Suppressor macrophage treated with lipopolysaccharide for 4 hours (primary cell): ENCODE measurements at regions not wholly inside any gene's neighbourhood (a gene's known extent, or its start where the extent isn't known, plus 50 kb on each side); places are given as distances from the start of the nearest gene placed in this dataset.
A peak's percentile ranks its signal among the peaks of the same experiment; 100 is the strongest.
"Not testable (repeated sequence)": the region's sequence is repeated elsewhere in the genome, so short reads cannot be mapped to it uniquely, and the experiment has no call there.

Source experiments
- DNase-seq: peaks from one replicate; pipeline ENCODE4 v3.0.0-alpha.2; 2020

DNA sequence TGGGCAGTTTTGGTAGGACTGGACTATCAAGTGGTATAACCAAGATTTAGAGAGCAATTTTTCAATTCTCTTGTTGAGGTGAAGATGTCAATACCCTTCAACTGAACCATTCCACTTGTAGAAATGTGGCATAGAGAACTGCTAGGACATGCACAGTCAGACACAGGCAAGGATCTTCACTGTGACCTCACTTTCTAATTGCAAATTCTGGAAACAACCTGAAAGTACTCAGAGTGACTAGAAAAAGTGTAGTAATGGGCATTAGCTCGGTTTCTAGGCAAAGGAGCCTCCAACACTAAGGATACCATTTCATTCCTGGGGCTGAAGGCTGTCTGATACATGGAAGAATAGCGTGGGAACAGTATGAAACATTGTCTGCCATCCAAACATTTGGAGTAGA lies 433.0 kb upstream of the RUNX1 start:
- DNase-seq, result peak; percentile 56

GRCh38 chr21:35481005-35481404 lies 431.9 kb upstream of the RUNX1 start:
- DNase-seq, result no peak

- DNase-seq, result no peak
These were observed 430.4 kb upstream of the RUNX1 start for GRCh38 chr21:35479529-35479928.

DNA sequence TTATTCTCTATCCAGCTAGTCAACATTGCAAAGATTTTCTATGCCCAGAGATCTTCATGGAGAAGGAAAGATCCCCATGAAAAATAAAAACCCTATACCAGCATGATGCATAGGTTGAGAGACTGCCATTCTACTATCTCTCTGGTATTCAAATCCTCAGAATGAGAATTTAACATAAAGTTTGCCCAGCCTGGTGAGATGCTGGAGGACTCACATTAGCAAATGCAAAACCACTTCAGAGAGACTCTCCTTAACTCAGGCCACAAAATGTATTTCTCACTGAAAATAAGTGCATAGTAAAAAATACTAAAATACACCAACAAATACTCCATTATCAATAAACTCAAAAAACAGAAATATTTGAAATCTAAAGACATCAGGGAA lies 430.0 kb upstream of the RUNX1 start:
- no peak for DNase-seq

DNA sequence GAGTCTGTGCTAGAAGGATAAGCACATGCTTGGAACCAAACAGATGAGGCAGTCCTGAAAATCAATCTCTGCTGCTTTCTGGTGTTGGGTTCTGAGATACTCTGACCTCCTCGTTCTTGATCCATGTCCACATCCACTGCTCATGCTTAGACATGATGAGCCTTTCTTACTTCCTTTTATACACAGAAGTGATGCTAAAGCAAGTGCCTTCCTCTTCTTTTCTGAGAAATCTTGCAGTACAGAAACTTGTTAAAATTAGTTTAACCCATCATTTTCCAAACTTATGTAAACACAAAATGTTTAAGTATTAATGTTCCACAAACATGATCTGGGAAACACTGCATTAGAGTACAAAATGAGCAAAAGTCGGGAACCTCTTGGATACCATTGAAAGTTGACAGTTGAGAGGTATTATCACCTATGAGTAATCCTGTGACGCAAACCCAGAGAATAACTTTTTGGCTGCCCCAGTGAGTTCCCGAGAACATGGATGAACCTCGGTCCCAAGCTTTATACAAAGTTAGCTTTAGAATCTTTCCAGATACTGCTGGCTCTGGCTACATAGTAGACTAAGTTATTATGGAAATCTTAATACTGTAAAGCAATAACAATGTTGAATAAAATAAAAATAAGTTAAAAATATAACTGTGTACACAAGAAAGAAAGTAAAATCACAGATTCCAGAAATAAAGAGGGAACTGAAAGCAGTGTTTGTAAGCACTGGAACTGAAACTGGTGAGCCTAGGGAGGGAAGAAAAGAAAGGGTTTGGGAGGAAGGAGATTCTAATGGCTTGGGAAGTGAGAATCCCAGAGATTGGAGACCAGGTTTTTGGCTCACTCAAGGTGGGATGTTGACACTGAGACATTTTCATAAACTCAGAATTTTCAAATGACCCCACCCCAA lies 429.3 kb upstream of the RUNX1 start:
- peak; percentile 84 for DNase-seq

GRCh38 chr21:35477622-35478021 lies 428.5 kb upstream of the RUNX1 start:
- no peak for DNase-seq

DNA sequence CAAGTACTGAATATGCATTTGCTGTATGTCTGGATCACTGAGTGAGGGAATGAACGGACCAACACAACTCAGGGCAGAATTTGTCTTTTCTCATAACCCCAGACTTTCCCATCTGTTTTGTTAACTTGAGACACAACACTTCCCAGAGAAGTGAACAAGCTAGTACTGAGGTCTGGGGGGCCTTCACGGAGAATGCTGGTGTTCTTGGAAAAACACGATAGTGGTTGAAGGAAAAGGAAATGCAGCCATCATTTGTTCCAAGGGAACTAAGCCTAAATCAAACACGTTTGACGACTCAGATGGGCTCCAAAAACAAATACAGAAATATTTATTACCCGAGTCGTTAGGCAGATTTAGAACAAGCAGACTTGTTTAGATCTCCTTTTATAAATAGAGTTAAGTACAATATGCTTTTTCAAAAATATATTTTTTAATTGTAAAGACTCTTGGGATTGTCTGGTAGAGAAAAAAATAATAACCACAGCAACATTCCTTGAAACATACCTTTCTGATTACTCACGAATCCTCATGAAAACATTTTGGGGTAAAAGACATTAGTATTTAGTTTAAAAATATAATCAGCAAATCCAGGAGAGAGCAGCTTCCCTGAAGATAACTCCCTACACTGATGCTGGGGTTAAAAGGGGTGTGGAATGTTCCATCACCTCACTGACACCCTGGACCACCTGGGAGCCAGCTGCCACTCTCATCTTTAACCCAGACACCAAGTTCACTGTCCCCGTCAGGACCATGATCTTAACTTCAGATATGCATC lies 427.7 kb upstream of the RUNX1 start:
- no peak for DNase-seq

- DNase-seq, result peak; percentile 91
These were observed 426.7 kb upstream of the RUNX1 start for GRCh38 chr21:35475762-35476161.

- DNase-seq, result peak; percentile 92
These were observed 425.9 kb upstream of the RUNX1 start for GRCh38 chr21:35475009-35475408.

DNA sequence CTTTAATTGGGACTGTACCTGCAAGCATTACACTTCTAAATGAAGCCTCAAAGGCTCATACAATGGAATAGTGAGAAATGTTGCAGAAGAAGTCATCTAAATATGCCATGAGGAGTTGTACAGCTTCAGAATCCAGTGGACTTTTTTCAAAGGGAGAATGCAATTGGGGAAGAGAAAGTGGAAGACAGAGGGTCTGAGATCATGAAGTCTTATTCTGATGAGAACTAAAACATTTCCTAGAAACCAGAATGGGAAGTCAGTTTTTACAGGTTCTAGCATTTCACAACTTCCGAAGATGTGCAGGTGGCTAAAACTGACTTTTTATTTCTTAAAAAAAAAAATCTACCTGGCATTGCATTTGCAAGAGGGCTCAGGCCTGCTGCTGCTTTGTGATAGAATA lies 424.4 kb upstream of the RUNX1 start:
- peak; percentile 86 for DNase-seq

GRCh38 chr21:35470522-35470921 lies 421.4 kb upstream of the RUNX1 start:
- DNase-seq, result peak; percentile 49

- DNase-seq, result no peak
These were observed 420.4 kb upstream of the RUNX1 start for GRCh38 chr21:35469498-35469897.

GRCh38 chr21:35468991-35469390 lies 419.9 kb upstream of the RUNX1 start:
- no peak for DNase-seq

DNA sequence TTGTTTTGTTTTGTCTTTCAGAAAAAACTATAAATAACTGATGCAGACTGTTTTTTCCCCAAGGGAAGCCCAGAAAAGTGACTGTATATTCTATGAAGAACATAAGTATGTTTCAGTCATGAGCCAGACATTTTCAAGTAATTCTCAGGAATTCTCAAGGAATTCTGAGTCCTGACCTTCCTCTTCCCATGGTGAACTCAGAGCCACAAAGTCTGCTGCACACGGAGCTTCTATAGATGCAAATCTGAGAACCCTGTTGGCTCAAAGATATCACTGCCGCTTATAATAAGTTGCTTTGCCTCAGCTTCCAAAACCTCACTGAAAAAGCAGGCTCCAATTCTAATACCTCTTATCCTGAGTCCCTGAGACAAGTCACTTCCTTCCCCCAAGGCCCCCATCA lies 418.5 kb upstream of the RUNX1 start:
- no peak for DNase-seq

DNA sequence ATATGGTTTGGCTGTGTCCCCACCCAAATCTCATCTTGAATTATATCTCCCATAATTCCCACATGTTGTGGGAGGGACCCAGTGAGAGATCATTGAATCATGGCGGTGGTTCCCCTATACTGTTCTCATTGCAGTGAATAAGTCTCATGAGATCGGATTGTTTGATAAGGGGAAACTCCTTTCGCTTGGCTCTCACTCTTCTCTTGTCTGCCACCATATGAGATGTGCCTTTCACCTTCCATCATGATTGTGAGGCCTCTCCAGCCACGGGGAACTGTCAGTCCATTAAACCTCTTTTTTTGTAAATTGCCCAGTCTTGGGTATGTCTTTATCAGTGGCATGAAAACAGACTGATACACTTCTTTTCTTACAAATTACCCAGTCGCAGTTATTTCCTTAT lies 417.6 kb upstream of the RUNX1 start:
- DNase-seq, result not testable (repeated sequence)

- DNase-seq, result peak; percentile 31
These were observed 416.6 kb upstream of the RUNX1 start for GRCh38 chr21:35465741-35466140.

- no peak for DNase-seq
These were observed 412.6 kb upstream of the RUNX1 start for GRCh38 chr21:35461700-35462099.

- DNase-seq, result no peak
These were observed 411.3 kb upstream of the RUNX1 start for GRCh38 chr21:35460441-35460840.

DNA sequence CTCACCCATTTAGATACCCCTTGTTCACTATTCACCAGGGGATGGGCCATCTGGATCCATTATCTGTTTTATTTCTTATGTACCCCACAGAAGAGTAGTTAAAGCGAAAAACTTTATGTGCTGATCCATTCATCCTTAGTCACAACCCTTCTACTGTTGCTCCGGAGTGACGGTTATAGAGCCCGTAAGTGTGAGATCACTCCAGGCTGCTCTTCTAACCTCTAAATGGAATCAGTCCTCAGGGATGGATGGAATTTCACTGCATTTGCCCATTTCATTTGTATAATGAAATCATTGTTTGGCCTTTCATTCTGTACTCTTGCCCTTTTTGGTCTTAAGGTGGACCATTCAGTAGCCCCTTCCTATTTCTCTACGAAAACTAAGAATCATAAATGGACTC lies 409.3 kb upstream of the RUNX1 start:
- no peak for DNase-seq

GRCh38 chr21:35457097-35457804 lies 408.1 kb upstream of the RUNX1 start:
- DNase-seq, result no peak

- DNase-seq, result peak; percentile 39
These were observed 402.2 kb upstream of the RUNX1 start for GRCh38 chr21:35451276-35451675.

- no peak for DNase-seq
These were observed 401.7 kb upstream of the RUNX1 start for GRCh38 chr21:35450830-35451229.

DNA sequence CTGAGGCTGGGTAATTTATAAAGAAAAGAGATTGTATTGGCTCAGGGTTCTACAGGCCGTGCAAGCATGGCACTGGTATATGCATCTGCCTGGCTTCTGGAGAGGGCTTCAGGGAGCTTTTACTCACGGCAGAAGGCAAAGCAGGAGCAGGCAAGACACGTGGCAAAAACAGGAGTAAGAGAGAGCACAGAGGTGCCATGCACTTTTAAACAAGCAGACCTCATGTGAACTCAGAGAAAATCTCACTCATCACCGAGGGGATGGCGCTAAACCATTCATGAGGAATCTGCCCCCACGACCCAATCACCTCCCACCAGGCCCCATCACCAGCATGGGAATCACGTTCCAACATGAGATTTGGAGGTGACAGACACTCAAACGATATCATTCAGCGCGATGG lies 400.7 kb upstream of the RUNX1 start:
- no peak for DNase-seq
